Loucy (cell line): ENCODE measurements at regions not wholly inside any gene's neighbourhood (a gene's known extent, or its start where the extent isn't known, plus 50 kb on each side); places are given as distances from the start of the nearest gene placed in this dataset.

ENCODE experiments used
- H2AFZ ChIP-seq: fragments of 200-600 bp; sonication (generic); 2 replicates; pipeline ENCODE4 v1.6.0; 2016; ENCODE audit warnings: antibody characterized with exemption, mild to moderate bottlenecking, low read length, moderate library complexity
- H3F3A ChIP-seq: fragments of 200-600 bp; 2 replicates; pipeline ENCODE4 v1.6.0; 2016; ENCODE audit warnings: antibody characterized with exemption, low read depth, mild to moderate bottlenecking
- H3K27me3 ChIP-seq: fragments of 200-600 bp; sonication (generic); 2 replicates; pipeline ENCODE4 v1.6.1; 2014; ENCODE audit warnings: low read length, mild to moderate bottlenecking; ENCODE audit not compliant: insufficient read depth, poor library complexity, severe bottlenecking
- H3K36me3 ChIP-seq: fragments of 200-600 bp; sonication (generic); 2 replicates; pipeline ENCODE4 v1.6.1; 2016; ENCODE audit warnings: low read length; ENCODE audit not compliant: insufficient read depth
- H3K4me1 ChIP-seq: fragments of 200-600 bp; sonication (generic); 2 replicates; pipeline ENCODE4 v1.5.1; 2014; ENCODE audit warnings: low read length, mild to moderate bottlenecking; ENCODE audit not compliant: insufficient read depth, poor library complexity, severe bottlenecking
- H3K4me2 ChIP-seq: fragments of 200-600 bp; sonication (generic); 2 replicates; pipeline ENCODE4 v1.6.0; 2014; ENCODE audit warnings: antibody characterized with exemption, low read length, low read depth, mild to moderate bottlenecking; ENCODE audit not compliant: poor library complexity, severe bottlenecking
- H3K4me3 ChIP-seq: fragments of 200-600 bp; sonication (generic); 2 replicates; pipeline ENCODE4 v1.5.1; 2014; ENCODE audit warnings: low read length, mild to moderate bottlenecking, mixed read lengths; ENCODE audit not compliant: poor library complexity, severe bottlenecking
- H3K79me2 ChIP-seq: fragments of 200-600 bp; sonication (generic); 2 replicates; pipeline ENCODE4 v1.6.1; 2014; ENCODE audit warnings: low read length; ENCODE audit not compliant: insufficient read depth
- H3K9ac ChIP-seq: fragments of 200-600 bp; sonication (generic); 2 replicates; pipeline ENCODE4 v1.6.0; 2014; ENCODE audit warnings: mild to moderate bottlenecking, low read depth, low read length, moderate library complexity; ENCODE audit not compliant: poor library complexity, severe bottlenecking
- H3K9me2 ChIP-seq: fragments of 200-600 bp; sonication (generic); replicated peaks from 2 replicates; pipeline ENCODE4 v1.6.1; 2016; ENCODE audit warnings: low read depth, low read length, mixed read lengths
- H3K9me3 ChIP-seq: fragments of 200-600 bp; sonication (generic); 2 replicates; pipeline ENCODE4 v1.6.1; 2014; ENCODE audit warnings: mild to moderate bottlenecking, antibody characterized with exemption, low read length, low read depth; ENCODE audit not compliant: insufficient read depth
- H4K20me1 ChIP-seq: fragments of 200-600 bp; sonication (generic); 2 replicates; pipeline ENCODE4 v1.6.0; 2014; ENCODE audit warnings: antibody characterized with exemption, low read length, mild to moderate bottlenecking; ENCODE audit not compliant: insufficient read depth, poor library complexity, severe bottlenecking
- CTCF ChIP-seq: fragments of 200-600 bp; sonication (generic); conservative IDR thresholded peaks from 2 replicates; pipeline ENCODE4 v1.5.1; 2014; ENCODE audit warnings: mild to moderate bottlenecking, antibody characterized with exemption, low read length
- EZH2phosphoT487 ChIP-seq: fragments of 200-600 bp; IDR thresholded peaks from 2 replicates; pipeline ENCODE4 v1.6.1; 2018; ENCODE audit warnings: antibody characterized with exemption, mild to moderate bottlenecking, moderate library complexity, borderline replicate concordance

DNA sequence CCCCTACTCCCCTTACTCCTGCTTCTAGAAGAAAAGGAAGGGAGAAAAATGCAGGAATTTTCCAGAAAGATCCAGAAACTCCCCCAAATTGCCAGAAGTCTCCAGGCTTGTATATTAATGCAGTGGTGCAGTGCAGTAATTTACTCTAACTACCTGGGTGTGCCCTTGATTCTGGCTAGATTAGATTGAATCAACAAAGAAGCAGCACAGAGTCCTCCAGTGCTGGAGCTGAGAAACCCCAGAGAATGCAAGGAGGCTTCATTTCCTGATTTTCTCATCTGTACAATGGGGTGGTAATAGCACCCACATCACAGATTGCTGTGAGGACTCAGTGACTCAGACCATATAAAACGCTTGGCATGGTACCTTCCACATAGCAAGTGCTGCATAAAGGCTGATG is 247.3 kb upstream of the RPL38 start:
- TF ChIP-seq EZH2phosphoT487 (no peak), CTCF (no peak)
- Histone ChIP-seq H3K9ac (no peak overlapping the region), H3K4me1 (no peaks in the 10 kb centered on the region), H3K9me3 (peaks cover 5% of the 10 kb centered on the region; the same call in 1 of the 2 replicates), H3K4me2 (no peak overlapping the region), H3F3A (no peaks in the 10 kb centered on the region), H3K36me3 (no peaks in the 10 kb centered on the region), H3K9me2 (no peaks in the 10 kb centered on the region), H2AFZ (no peak overlapping the region), H3K27me3 (no peaks in the 10 kb centered on the region), H3K4me3 (no peak overlapping the region), H4K20me1 (no peaks in the 10 kb centered on the region), H3K79me2 (no peaks in the 10 kb centered on the region)

DNA sequence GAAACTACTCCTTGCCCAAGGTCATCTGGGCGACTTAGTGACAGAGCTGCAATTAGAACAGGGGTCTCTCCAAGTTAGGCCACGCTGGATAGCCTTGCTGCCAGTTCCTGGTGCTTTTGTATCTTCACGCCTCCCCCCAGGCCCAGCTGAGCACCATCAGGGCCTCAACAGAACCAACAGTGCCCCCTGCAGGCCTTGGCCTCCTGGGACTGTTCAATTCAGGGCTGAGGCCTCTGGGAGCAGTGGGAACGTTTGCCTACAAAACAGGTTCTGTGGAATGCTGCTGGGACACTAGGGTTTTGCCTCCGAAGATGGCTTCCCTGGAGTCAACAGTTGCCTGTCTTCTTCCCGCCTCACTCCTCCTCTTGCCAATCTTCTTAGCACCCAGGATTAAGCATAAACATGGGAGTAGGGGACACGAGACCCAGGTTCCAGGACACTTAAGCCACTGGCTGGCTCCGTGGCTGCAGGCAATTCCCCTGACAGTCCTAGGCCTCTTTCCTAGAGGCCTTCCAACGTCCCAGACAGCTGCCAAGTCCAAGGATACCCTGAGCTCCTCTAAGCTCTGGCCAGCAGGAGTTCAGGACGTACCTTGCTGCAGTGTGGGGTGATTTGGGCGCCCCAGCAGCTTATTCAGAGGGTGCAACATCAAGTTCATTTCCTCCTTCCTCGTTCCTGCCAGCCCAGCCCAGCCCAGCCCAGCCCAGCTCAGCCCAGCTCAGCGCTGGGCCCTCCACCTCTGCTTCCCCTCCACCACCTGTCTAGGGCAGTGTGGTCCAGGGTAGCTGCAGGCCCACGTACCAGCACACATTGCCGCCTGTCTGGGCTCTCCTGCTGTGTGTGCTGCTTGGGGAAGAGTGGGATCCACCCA is 246.6 kb upstream of the RPL38 start:
- Histone ChIP-seq H4K20me1 (no peaks in the 10 kb centered on the region), H3K27me3 (no peaks in the 10 kb centered on the region)

GRCh38 chr17:73957564-73957963 is 245.9 kb upstream of the RPL38 start:
- H3K9ac ChIP-seq, result no peak overlapping the region
- H2AFZ ChIP-seq, result no peak overlapping the region
- H3K9me3 ChIP-seq, result peaks cover 5% of the 10 kb centered on the region; the same call in 1 of the 2 replicates
- H3K9me2 ChIP-seq, result no peaks in the 10 kb centered on the region
- H3K4me1 ChIP-seq, result no peaks in the 10 kb centered on the region
- no peaks in the 10 kb centered on the region for H3K36me3 ChIP-seq
- TF ChIP-seq EZH2phosphoT487 (no peak), CTCF (no peak)
- H4K20me1 ChIP-seq, result no peaks in the 10 kb centered on the region
- no peaks in the 10 kb centered on the region for H3K27me3 ChIP-seq
- H3K4me2 ChIP-seq, result no peak overlapping the region
- H3F3A ChIP-seq, result no peaks in the 10 kb centered on the region
- no peak overlapping the region for H3K4me3 ChIP-seq
- H3K79me2 ChIP-seq, result no peaks in the 10 kb centered on the region

More for the DNA sequence above, 246.6 kb upstream of the RPL38 start:
- no peaks in the 10 kb centered on the region for H3K9me2 ChIP-seq
- H3K36me3 ChIP-seq, result no peaks in the 10 kb centered on the region
- no peaks in the 10 kb centered on the region for H3K4me1 ChIP-seq
- no peaks in the 10 kb centered on the region for H3K79me2 ChIP-seq
- peaks cover 5% of the 10 kb centered on the region; the same call in 1 of the 2 replicates for H3K9me3 ChIP-seq
- no peak overlapping the region for H2AFZ ChIP-seq
- no peak overlapping the region for H3K4me3 ChIP-seq
- H3K4me2 ChIP-seq, result no peak overlapping the region
- no peak overlapping the region for H3K9ac ChIP-seq
- no peaks in the 10 kb centered on the region for H3F3A ChIP-seq
- TF ChIP-seq EZH2phosphoT487, result no peak
- TF ChIP-seq CTCF, result peak; percentile 75
